Upper lobe of left lung (tissue), 6 donors: ENCODE measurements at regions not wholly inside any gene's neighbourhood (a gene's known extent, or its start where the extent isn't known, plus 50 kb on each side); places are given as distances from the start of the nearest gene placed in this dataset.

Experiments
- ATAC-seq, 2 donors: fragments of 200-7000 bp; cut with Tn5 transposase; one replicate each; pipeline ENCODE4 v1.9.1; 2022; ENCODE audit warnings: mild to moderate bottlenecking in 2 of 2, moderate library complexity in 2 of 2; ENCODE audit not compliant: low FRiP score in 2 of 2
- DNase-seq, 2 donors: peaks; one replicate each; pipeline ENCODE4 v3.0.0-alpha.2; 2019 to 2020
- H3K27ac ChIP-seq, 4 donors: fragments of 200-600 bp; sonication (generic); one replicate each; pipeline ENCODE4 v1.5.1; 2016 to 2019
- H3K27me3 ChIP-seq, 4 donors: fragments of 200-600 bp; sonication (generic); one replicate each; pipeline ENCODE4 v1.5.1; 2017 to 2019
- H3K36me3 ChIP-seq, 4 donors: fragments of 200-600 bp; sonication (generic); one replicate each; pipeline ENCODE4 v1.5.1; 2016 to 2019
- H3K4me1 ChIP-seq, 4 donors: fragments of 200-600 bp; sonication (generic); one replicate each; pipeline ENCODE4 v1.5.1; 2018 to 2019
- H3K4me3 ChIP-seq, 4 donors: fragments of 200-600 bp; sonication (generic); one replicate each; pipeline ENCODE4 v1.5.1; 2017 to 2019; ENCODE audit warnings: mild to moderate bottlenecking in 2 of 4, moderate library complexity in 1 of 4
- H3K9me3 ChIP-seq, 4 donors: fragments of 200-600 bp; sonication (generic); one replicate each; pipeline ENCODE4 v1.5.1; 2018 to 2019
- EP300 ChIP-seq, 4 donors: sonication (generic); formaldehyde crosslinking; IDR thresholded peaks; one replicate each; pipeline ENCODE4 v1.5.1; 2017; ENCODE audit warnings: antibody characterized with exemption in 4 of 4, control low read depth in 2 of 4
- POLR2A ChIP-seq, 4 donors: fragments of 450-650 bp; IDR thresholded peaks; one replicate each; pipeline ENCODE4 v1.5.1; 2016 to 2017; ENCODE audit warnings: antibody characterized with exemption in 4 of 4, mild to moderate bottlenecking in 2 of 4
- POLR2AphosphoS5 ChIP-seq, 2 donors: sonication (generic); formaldehyde crosslinking; IDR thresholded peaks; one replicate each; pipeline ENCODE4 v1.5.1; 2017; ENCODE audit warnings: antibody characterized with exemption in 2 of 2
- WGBS, 2 donors: methylation state at CpG; one replicate each; pipeline ENCODE4 v1.1.5; 2017 to 2018; 5-methylcytosine and 5-hydroxymethylcytosine counted together
- TF ChIP-seq, protein P1 (sequence below), 6 experiments: fragments of 450-650 bp in 4 of 6; fragments of 200-600 bp in 2 of 6; sonication (generic) in 2 of 6; IDR thresholded peaks; one replicate each; pipeline ENCODE4 v1.5.1; 2016 to 2019; ENCODE audit warnings: antibody characterized with exemption in 6 of 6
- donor health status: DM: no; HTN: no; CAD: no; lungs with moderate emphysema.
- donor health status: DM: no; HTN: yes; CAD: no; lungs with severe emphysema.

- no peak for DNase-seq
- no peak overlapping the region for H3K27ac ChIP-seq
- 73 to 81% methylated on average over 8 of the region's 8 CpGs for WGBS, 2 donors
These were observed 276.4 kb downstream of the TCF7L2 start for GRCh38 chr10:113226399-113226798.

DNA sequence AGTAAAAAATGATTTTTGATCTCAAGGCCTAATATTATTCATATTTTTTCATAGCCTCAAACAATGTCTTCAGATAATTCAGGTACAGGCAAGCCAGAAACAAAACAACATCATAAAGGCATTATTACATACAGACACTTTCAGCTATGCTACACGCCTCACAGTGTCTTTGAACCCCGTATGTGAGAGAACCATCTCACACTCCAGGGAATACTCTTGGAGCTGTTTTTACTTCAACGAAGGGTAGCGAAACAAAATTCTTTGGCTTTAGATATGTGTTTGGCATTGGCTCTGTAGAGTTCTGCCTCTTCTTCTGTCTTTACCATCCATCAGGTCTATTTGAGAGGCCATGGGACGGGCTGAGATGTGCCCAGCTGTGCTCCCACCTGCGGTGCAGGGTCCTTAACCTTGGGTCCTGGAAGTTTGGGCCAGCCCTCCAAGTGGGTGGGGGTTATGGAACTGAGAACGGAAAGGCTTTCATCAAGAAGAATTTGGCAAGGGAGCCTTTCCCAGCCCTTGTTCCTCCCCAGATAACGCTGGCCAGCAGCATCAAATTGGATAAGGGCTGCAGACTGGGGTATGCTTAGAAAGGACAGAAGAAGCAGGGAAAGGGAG is 276.9 kb downstream of the TCF7L2 start:
- Histone ChIP-seq H3K9me3 (no peaks in the 10 kb centered on the region), H3K4me1 (no peaks in the 10 kb centered on the region), H3K27me3 (no peaks in the 10 kb centered on the region), H3K4me3 (no peak overlapping the region), H3K27ac (no peak overlapping the region), H3K36me3 (no peaks in the 10 kb centered on the region)
- 80 to 86% methylated on average over 7 to 8 of the region's 8 CpGs for WGBS, 2 donors
- ATAC-seq (peak in 1 of 2 donors; percentile 37), DNase-seq (no peak)
- TF ChIP-seq POLR2AphosphoS5 (IDR thresholded peaks at IDR 0.05) (no peak), POLR2A (IDR thresholded peaks at IDR 0.05) (no peak), EP300 (IDR thresholded peaks at IDR 0.05) (no peak)
- TF ChIP-seq, protein P1, sequence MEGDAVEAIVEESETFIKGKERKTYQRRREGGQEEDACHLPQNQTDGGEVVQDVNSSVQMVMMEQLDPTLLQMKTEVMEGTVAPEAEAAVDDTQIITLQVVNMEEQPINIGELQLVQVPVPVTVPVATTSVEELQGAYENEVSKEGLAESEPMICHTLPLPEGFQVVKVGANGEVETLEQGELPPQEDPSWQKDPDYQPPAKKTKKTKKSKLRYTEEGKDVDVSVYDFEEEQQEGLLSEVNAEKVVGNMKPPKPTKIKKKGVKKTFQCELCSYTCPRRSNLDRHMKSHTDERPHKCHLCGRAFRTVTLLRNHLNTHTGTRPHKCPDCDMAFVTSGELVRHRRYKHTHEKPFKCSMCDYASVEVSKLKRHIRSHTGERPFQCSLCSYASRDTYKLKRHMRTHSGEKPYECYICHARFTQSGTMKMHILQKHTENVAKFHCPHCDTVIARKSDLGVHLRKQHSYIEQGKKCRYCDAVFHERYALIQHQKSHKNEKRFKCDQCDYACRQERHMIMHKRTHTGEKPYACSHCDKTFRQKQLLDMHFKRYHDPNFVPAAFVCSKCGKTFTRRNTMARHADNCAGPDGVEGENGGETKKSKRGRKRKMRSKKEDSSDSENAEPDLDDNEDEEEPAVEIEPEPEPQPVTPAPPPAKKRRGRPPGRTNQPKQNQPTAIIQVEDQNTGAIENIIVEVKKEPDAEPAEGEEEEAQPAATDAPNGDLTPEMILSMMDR (IDR thresholded peaks at IDR 0.05) = no peak

More at GRCh38 chr10:113226399-113226798, 276.4 kb downstream of the TCF7L2 start:
- Histone ChIP-seq H3K27me3 (no peaks in the 10 kb centered on the region), H3K36me3 (no peaks in the 10 kb centered on the region), H3K4me3 (no peak overlapping the region), H3K9me3 (no peaks in the 10 kb centered on the region), H3K4me1 (no peaks in the 10 kb centered on the region)
- peak in 1 of 2 donors; percentile 75 for ATAC-seq
- TF ChIP-seq POLR2A (IDR thresholded peaks at IDR 0.05) = no peak
- TF ChIP-seq EP300 (IDR thresholded peaks at IDR 0.05) = no peak
- TF ChIP-seq POLR2AphosphoS5 (IDR thresholded peaks at IDR 0.05) = no peak
- TF ChIP-seq, protein P1 (IDR thresholded peaks at IDR 0.05) = no peak

DNA sequence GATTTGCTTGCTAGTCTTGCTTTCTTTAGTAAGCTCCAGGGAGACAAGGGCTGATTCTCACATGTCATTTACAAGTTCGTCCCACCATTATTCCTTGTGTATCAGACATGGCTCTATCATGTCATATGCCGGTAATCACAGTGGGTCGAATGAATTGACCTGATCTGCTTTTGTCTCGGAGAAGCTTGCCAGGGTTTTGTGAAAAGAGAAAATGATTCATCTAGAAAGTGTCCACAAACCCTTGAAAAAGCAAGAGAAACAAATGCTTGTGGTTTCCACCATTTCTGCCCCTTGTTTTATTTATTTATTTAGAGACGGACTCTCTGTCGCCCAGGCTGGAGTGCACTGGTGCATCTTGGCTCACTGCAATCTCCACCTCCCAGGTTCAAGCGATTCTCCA is 278.5 kb downstream of the TCF7L2 start:
- TF ChIP-seq, protein P1 (IDR thresholded peaks at IDR 0.05) = no peak
- no peak for TF ChIP-seq EP300 (IDR thresholded peaks at IDR 0.05)
- no peak for TF ChIP-seq POLR2AphosphoS5 (IDR thresholded peaks at IDR 0.05)
- no peak for TF ChIP-seq POLR2A (IDR thresholded peaks at IDR 0.05)
- 84% methylated on average over 7 of the region's 7 CpGs for WGBS, 2 donors
- H3K9me3 ChIP-seq = no peaks in the 10 kb centered on the region
- H3K4me3 ChIP-seq = no peak overlapping the region
- DNase-seq (no peak), ATAC-seq (no peak)
- H3K4me1 ChIP-seq = no peaks in the 10 kb centered on the region
- no peaks in the 10 kb centered on the region for H3K27me3 ChIP-seq
- H3K27ac ChIP-seq = no peak overlapping the region
- H3K36me3 ChIP-seq = no peaks in the 10 kb centered on the region

- Histone ChIP-seq H3K9me3 (no peaks in the 10 kb centered on the region), H3K27me3 (no peaks in the 10 kb centered on the region), H3K27ac (no peak overlapping the region), H3K4me1 (no peaks in the 10 kb centered on the region), H3K4me3 (no peak overlapping the region), H3K36me3 (no peaks in the 10 kb centered on the region)
- ATAC-seq (peak in 1 of 2 donors; percentile 34), DNase-seq (no peak)
- WGBS, 2 donors = 61 to 68% methylated on average over 6 of the region's 6 CpGs
- TF ChIP-seq POLR2AphosphoS5 (IDR thresholded peaks at IDR 0.05) (no peak), POLR2A (IDR thresholded peaks at IDR 0.05) (no peak), EP300 (IDR thresholded peaks at IDR 0.05) (no peak)
- TF ChIP-seq, protein P1 (IDR thresholded peaks at IDR 0.05) = no peak
These were observed 280.1 kb downstream of the TCF7L2 start for GRCh38 chr10:113230011-113230610.
